HEK293T (cell line): ENCODE measurements at regions not wholly inside any gene's neighbourhood (a gene's known extent, or its start where the extent isn't known, plus 50 kb on each side); places are given as distances from the start of the nearest gene placed in this dataset.

Source experiments
- CTCF ChIA-PET: fragments of 350-600 bp; formaldehyde crosslinking; extraction: SDS; loops from one replicate; lab custom pipeline; 2021; ENCODE audit warnings: antibody characterized with exemption, inconsistent platforms; lab: Yijun Ruan, JAX
- POLR2A ChIA-PET: fragments of 350-600 bp; formaldehyde crosslinking; extraction: SDS; loops from one replicate; lab custom pipeline; 2020; ENCODE audit warnings: antibody characterized with exemption, inconsistent platforms; lab: Yijun Ruan, JAX
- DNase-seq: peaks from one replicate; pipeline ENCODE4 v3.0.0; 2012; ENCODE audit warnings: mixed read lengths; ENCODE audit errors: extremely low spot score
- ARNT ChIP-seq: fragments of 450-650 bp; IDR thresholded peaks from 2 replicates; pipeline ENCODE4 v1.6.1; 2017; ENCODE audit warnings: mild to moderate bottlenecking
- BHLHE40 ChIP-seq: fragments of 450-650 bp; IDR thresholded peaks from 2 replicates; pipeline ENCODE4 v1.6.1; 2016; ENCODE audit warnings: mild to moderate bottlenecking, moderate library complexity, borderline replicate concordance
- CTBP1 ChIP-seq: fragments of 450-650 bp; IDR thresholded peaks from 2 replicates; pipeline ENCODE4 v1.6.1; 2016; ENCODE audit warnings: borderline replicate concordance
- ELF4 ChIP-seq: fragments of 450-650 bp; IDR thresholded peaks from 2 replicates; pipeline ENCODE4 v1.6.1; 2017; ENCODE audit warnings: antibody characterized with exemption
- FOXA1 ChIP-seq: fragments of 450-650 bp; IDR thresholded peaks from 2 replicates; pipeline ENCODE4 v1.6.1; 2016; ENCODE audit warnings: mild to moderate bottlenecking
- FOXK2 ChIP-seq: fragments of 450-650 bp; IDR thresholded peaks from 2 replicates; pipeline ENCODE4 v1.6.1; 2016; ENCODE audit warnings: mild to moderate bottlenecking
- FOXM1 ChIP-seq: fragments of 450-650 bp; IDR thresholded peaks from 2 replicates; pipeline ENCODE4 v1.6.1; 2017; ENCODE audit warnings: mild to moderate bottlenecking, borderline replicate concordance
- HDGF ChIP-seq: fragments of 450-650 bp; IDR thresholded peaks from 2 replicates; pipeline ENCODE4 v1.6.1; 2017; ENCODE audit warnings: antibody characterized with exemption, borderline replicate concordance
- L3MBTL2 ChIP-seq: fragments of 450-650 bp; conservative IDR thresholded peaks from 2 replicates; pipeline ENCODE4 v1.6.1; 2016; ENCODE audit warnings: mild to moderate bottlenecking
- LEF1 ChIP-seq: fragments of 450-650 bp; IDR thresholded peaks from 2 replicates; pipeline ENCODE4 v1.6.1; 2017; ENCODE audit warnings: mild to moderate bottlenecking, borderline replicate concordance
- NFRKB ChIP-seq: fragments of 450-650 bp; IDR thresholded peaks from 2 replicates; pipeline ENCODE4 v1.6.1; 2016; ENCODE audit warnings: mild to moderate bottlenecking, moderate library complexity
- PKNOX1 ChIP-seq: fragments of 450-650 bp; IDR thresholded peaks from 2 replicates; pipeline ENCODE4 v1.6.1; 2016
- SP1 ChIP-seq: fragments of 450-650 bp; IDR thresholded peaks from 2 replicates; pipeline ENCODE4 v1.6.1; 2017
- SUZ12 ChIP-seq: fragments of 450-650 bp; IDR thresholded peaks from 2 replicates; pipeline ENCODE4 v1.6.1; 2016; ENCODE audit warnings: mild to moderate bottlenecking
- TARDBP ChIP-seq: fragments of 450-650 bp; IDR thresholded peaks from 2 replicates; pipeline ENCODE4 v1.6.1; 2016
- ZNF384 ChIP-seq: fragments of 450-650 bp; IDR thresholded peaks from 2 replicates; pipeline ENCODE4 v1.6.1; 2016

GRCh38 chr2:74735009-74735408 is 81.0 kb downstream of the SEMA4F start:
- ChIA-PET POLR2A (no interaction called here), CTCF (no interaction called here)
- TF ChIP-seq HDGF, result no peak
- TF ChIP-seq ELF4, result no peak
- TF ChIP-seq FOXA1, result no peak
- no peak for TF ChIP-seq ARNT
- no peak for TF ChIP-seq L3MBTL2
- no peak for TF ChIP-seq NFRKB
- no peak for TF ChIP-seq ZNF384
- no peak for TF ChIP-seq FOXM1
- no peak for TF ChIP-seq SUZ12
- TF ChIP-seq BHLHE40, result no peak
- TF ChIP-seq FOXK2, result no peak
- TF ChIP-seq TARDBP, result no peak
- no peak for TF ChIP-seq CTBP1
- TF ChIP-seq SP1, result no peak
- no peak for TF ChIP-seq LEF1
- TF ChIP-seq PKNOX1, result no peak
- no peak for DNase-seq

GRCh38 chr2:74735564-74735963 is 81.5 kb downstream of the SEMA4F start:
- DNase-seq, result no peak
- ChIA-PET CTCF (no interaction called here), POLR2A (no interaction called here)
- TF ChIP-seq ARNT, result no peak
- TF ChIP-seq ELF4, result no peak
- no peak for TF ChIP-seq ZNF384
- TF ChIP-seq LEF1, result no peak
- TF ChIP-seq BHLHE40, result no peak
- no peak for TF ChIP-seq SUZ12
- TF ChIP-seq FOXM1, result no peak
- no peak for TF ChIP-seq PKNOX1

GRCh38 chr2:74736589-74736988 is 82.5 kb downstream of the SEMA4F start:
- ChIA-PET CTCF (no interaction called here), POLR2A (no interaction called here)
- TF ChIP-seq L3MBTL2 (no peak), SUZ12 (no peak), NFRKB (no peak), FOXK2 (no peak), FOXA1 (no peak), CTBP1 (no peak), HDGF (no peak)
- no peak for DNase-seq

GRCh38 chr2:74738586-74738985 is 84.5 kb downstream of the SEMA4F start:
- ChIA-PET CTCF (no interaction called here), POLR2A (no interaction called here)

GRCh38 chr2:74739129-74739528 is 85.1 kb downstream of the SEMA4F start:
- ChIA-PET CTCF (no interaction called here), POLR2A (no interaction called here)
- TF ChIP-seq FOXK2, result no peak
- TF ChIP-seq FOXM1, result no peak
- no peak for TF ChIP-seq SP1
- TF ChIP-seq HDGF, result no peak
- TF ChIP-seq L3MBTL2, result no peak
- TF ChIP-seq PKNOX1, result no peak
- no peak for TF ChIP-seq NFRKB
- TF ChIP-seq TARDBP, result no peak
- no peak for TF ChIP-seq ARNT
- no peak for TF ChIP-seq ELF4
- TF ChIP-seq LEF1, result no peak
- TF ChIP-seq ZNF384, result no peak
- no peak for TF ChIP-seq SUZ12
- TF ChIP-seq CTBP1, result no peak
- TF ChIP-seq FOXA1, result no peak
- TF ChIP-seq BHLHE40, result no peak
- no peak for DNase-seq

More at GRCh38 chr2:74738586-74738985, 84.5 kb downstream of the SEMA4F start:
- no peak for DNase-seq
- TF ChIP-seq FOXK2 (no peak), FOXA1 (no peak), LEF1 (no peak), BHLHE40 (no peak), SUZ12 (no peak), HDGF (no peak), NFRKB (no peak), FOXM1 (no peak), L3MBTL2 (no peak)

- DNase-seq, result no peak
- ChIA-PET POLR2A (interaction anchor here (1.7 kb wide), 1 partner anchor 86 kb away, joined by 3 read pairs; the partner anchor contains the start of gene SEMA4F), CTCF (interaction anchor here (1.1 kb wide), 1 partner anchor 25 kb away, joined by 4 read pairs; no protein-coding TSS in a partner anchor)
- TF ChIP-seq FOXK2, result no peak
- no peak for TF ChIP-seq TARDBP
- no peak for TF ChIP-seq SP1
- TF ChIP-seq NFRKB, result no peak
- no peak for TF ChIP-seq FOXA1
- TF ChIP-seq ELF4, result no peak
- TF ChIP-seq ARNT, result no peak
- TF ChIP-seq BHLHE40, result no peak
- no peak for TF ChIP-seq HDGF
- no peak for TF ChIP-seq LEF1
- TF ChIP-seq CTBP1, result no peak
- no peak for TF ChIP-seq ZNF384
- no peak for TF ChIP-seq FOXM1
- no peak for TF ChIP-seq PKNOX1
- TF ChIP-seq SUZ12, result no peak
- TF ChIP-seq L3MBTL2, result no peak
These were observed 85.7 kb downstream of the SEMA4F start for GRCh38 chr2:74739733-74740241.
